ENCODE measurements at regions not wholly inside any gene's neighbourhood (a gene's known extent, or its start where the extent isn't known, plus 50 kb on each side); places are given as distances from the start of the nearest gene placed in this dataset.
"Not testable (repeated sequence)": the region's sequence is repeated elsewhere in the genome, so short reads cannot be mapped to it uniquely, and the experiment has no call there.

DNA sequence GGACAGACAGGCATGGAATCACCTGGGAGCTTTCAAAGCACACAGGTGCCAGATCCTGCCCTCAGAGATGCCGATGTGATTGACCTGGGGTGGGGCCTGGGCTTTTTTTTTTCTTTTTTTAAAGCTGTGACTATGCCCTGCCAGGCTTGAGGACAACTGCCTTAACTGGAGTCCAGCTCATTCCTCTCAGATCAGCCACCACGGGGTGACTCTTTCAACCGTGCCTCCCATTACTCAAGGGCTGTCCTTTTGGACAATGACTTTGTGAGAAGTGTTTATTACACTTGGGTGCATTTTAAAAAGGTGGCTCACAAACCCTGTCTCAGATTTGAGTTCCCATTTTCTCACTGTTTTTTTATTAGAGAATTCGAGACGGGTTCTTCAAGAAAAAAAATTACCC lies 57.1 kb upstream of the RALY start:
- TF ChIP-seq, protein P1, sequence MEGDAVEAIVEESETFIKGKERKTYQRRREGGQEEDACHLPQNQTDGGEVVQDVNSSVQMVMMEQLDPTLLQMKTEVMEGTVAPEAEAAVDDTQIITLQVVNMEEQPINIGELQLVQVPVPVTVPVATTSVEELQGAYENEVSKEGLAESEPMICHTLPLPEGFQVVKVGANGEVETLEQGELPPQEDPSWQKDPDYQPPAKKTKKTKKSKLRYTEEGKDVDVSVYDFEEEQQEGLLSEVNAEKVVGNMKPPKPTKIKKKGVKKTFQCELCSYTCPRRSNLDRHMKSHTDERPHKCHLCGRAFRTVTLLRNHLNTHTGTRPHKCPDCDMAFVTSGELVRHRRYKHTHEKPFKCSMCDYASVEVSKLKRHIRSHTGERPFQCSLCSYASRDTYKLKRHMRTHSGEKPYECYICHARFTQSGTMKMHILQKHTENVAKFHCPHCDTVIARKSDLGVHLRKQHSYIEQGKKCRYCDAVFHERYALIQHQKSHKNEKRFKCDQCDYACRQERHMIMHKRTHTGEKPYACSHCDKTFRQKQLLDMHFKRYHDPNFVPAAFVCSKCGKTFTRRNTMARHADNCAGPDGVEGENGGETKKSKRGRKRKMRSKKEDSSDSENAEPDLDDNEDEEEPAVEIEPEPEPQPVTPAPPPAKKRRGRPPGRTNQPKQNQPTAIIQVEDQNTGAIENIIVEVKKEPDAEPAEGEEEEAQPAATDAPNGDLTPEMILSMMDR (conservative IDR thresholded peaks at IDR 0.05 in 1 of 2, IDR thresholded peaks at IDR 0.05 in 1 of 2; ENCODE audit: low read depth in 1 of 2, low read length in 2 of 2) = no peak
- no peak for TF ChIP-seq EZH2 (IDR thresholded peaks at IDR 0.05; ENCODE audit: low read length, missing control alignments)
- H3K4me2 ChIP-seq (ENCODE audit: extremely low read depth, insufficient read depth, low read length) = no peak overlapping the region
- no peak for DNase-seq (ENCODE audit: low read depth in 2 of 2)

DNA sequence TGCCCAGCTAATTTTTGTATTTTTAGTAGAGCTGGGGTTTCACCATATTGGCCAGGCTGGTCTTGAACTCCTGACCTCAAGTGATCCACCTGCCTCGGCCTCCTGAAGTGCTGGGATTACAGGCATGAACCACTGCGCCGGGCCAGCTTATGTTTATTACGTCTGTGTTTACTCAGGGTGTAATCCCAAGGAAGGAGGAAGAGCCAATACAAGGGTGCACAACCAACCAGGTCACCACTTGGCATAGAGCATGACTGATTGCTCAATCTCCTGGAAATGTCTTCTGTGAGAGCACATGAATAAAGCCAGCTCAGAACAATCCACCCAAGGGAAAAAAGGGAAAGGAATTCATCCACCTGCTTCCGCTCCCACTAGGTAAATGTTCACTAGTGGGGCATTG lies 54.7 kb upstream of the RALY start:
- H3K4me3 ChIP-seq (replicated peaks in 1 of 4; ENCODE audit: control extremely low read depth in 1 of 4, insufficient read depth in 1 of 4, low read depth in 3 of 4, low read length in 4 of 4); H3K9me3 ChIP-seq (ENCODE audit: control insufficient read depth, insufficient read depth, low read depth, low read length); H3K79me2 ChIP-seq (ENCODE audit: control insufficient read depth, insufficient read depth, low read length); DNase-seq (ENCODE audit: low read depth in 2 of 2); H3K9ac ChIP-seq (ENCODE audit: insufficient read depth, low read length); H3K4me2 ChIP-seq (ENCODE audit: extremely low read depth, insufficient read depth, low read length); H4K20me1 ChIP-seq (ENCODE audit: control insufficient read depth, extremely low read depth, insufficient read depth, low read length); H3K4me1 ChIP-seq (ENCODE audit: control insufficient read depth, extremely low read depth, insufficient read depth, low read length); H3K27ac ChIP-seq (ENCODE audit: insufficient read depth, low read length); H3K27me3 ChIP-seq (ENCODE audit: control insufficient read depth, insufficient read depth, low read length); H3K36me3 ChIP-seq (ENCODE audit: control insufficient read depth, insufficient read depth, low read length); H2AFZ ChIP-seq (ENCODE audit: low read length): not testable (repeated sequence)

More for the DNA sequence above, 57.1 kb upstream of the RALY start:
- H4K20me1 ChIP-seq (ENCODE audit: control insufficient read depth, extremely low read depth, insufficient read depth, low read length) = no peaks in the 10 kb centered on the region
- H3K4me3 ChIP-seq (replicated peaks in 1 of 4; ENCODE audit: control extremely low read depth in 1 of 4, insufficient read depth in 1 of 4, low read depth in 3 of 4, low read length in 4 of 4) = no peak overlapping the region
- H3K4me1 ChIP-seq (ENCODE audit: control insufficient read depth, extremely low read depth, insufficient read depth, low read length) = no peaks in the 10 kb centered on the region
- H3K27ac ChIP-seq (ENCODE audit: insufficient read depth, low read length) = no peak overlapping the region
- no peaks in the 10 kb centered on the region for H3K9me3 ChIP-seq (ENCODE audit: control insufficient read depth, insufficient read depth, low read depth, low read length)
- no peak overlapping the region for H2AFZ ChIP-seq (ENCODE audit: low read length)
- no peak overlapping the region for H3K9ac ChIP-seq (ENCODE audit: insufficient read depth, low read length)
- no peaks in the 10 kb centered on the region for H3K79me2 ChIP-seq (ENCODE audit: control insufficient read depth, insufficient read depth, low read length)
- H3K36me3 ChIP-seq (ENCODE audit: control insufficient read depth, insufficient read depth, low read length) = no peaks in the 10 kb centered on the region
- no peaks in the 10 kb centered on the region for H3K27me3 ChIP-seq (ENCODE audit: control insufficient read depth, insufficient read depth, low read length)

DNA sequence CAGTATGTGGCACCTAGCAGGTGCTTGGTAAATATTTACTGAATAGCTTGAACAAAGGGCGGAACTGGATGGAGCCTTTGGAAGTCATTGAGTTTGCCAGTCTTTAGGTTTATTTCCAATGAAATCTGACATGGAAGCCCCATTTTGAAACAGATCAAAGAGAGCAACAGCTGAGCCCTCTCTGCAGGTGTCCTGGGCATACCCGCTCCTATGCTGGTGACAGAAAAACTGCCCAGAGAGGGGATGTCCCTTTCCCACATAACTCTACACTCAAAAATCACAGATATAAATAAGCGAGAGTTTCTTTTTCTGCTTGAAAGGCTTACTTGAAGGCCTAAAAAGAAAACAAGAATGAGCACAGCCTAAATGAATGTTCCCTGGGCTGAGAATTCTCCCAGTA lies 53.0 kb upstream of the RALY start:
- Histone ChIP-seq H3K36me3 (ENCODE audit: control insufficient read depth, insufficient read depth, low read length) (no peaks in the 10 kb centered on the region), H3K9ac (ENCODE audit: insufficient read depth, low read length) (no peak overlapping the region), H3K9me3 (ENCODE audit: control insufficient read depth, insufficient read depth, low read depth, low read length) (no peaks in the 10 kb centered on the region), H3K27ac (ENCODE audit: insufficient read depth, low read length) (no peak overlapping the region), H3K79me2 (ENCODE audit: control insufficient read depth, insufficient read depth, low read length) (no peaks in the 10 kb centered on the region), H4K20me1 (ENCODE audit: control insufficient read depth, extremely low read depth, insufficient read depth, low read length) (no peaks in the 10 kb centered on the region), H3K27me3 (ENCODE audit: control insufficient read depth, insufficient read depth, low read length) (no peaks in the 10 kb centered on the region), H2AFZ (ENCODE audit: low read length) (no peak overlapping the region), H3K4me3 (replicated peaks in 1 of 4; ENCODE audit: control extremely low read depth in 1 of 4, insufficient read depth in 1 of 4, low read depth in 3 of 4, low read length in 4 of 4) (no peak overlapping the region), H3K4me1 (ENCODE audit: control insufficient read depth, extremely low read depth, insufficient read depth, low read length) (no peaks in the 10 kb centered on the region), H3K4me2 (ENCODE audit: extremely low read depth, insufficient read depth, low read length) (no peak overlapping the region)
- DNase-seq (ENCODE audit: low read depth in 2 of 2) = no peak
- TF ChIP-seq, protein P1 (conservative IDR thresholded peaks at IDR 0.05 in 1 of 2, IDR thresholded peaks at IDR 0.05 in 1 of 2; ENCODE audit: low read depth in 1 of 2, low read length in 2 of 2) = no peak

Measured in fibroblast of lung (primary cell).